ENCODE measurements at regions not wholly inside any gene's neighbourhood (a gene's known extent, or its start where the extent isn't known, plus 50 kb on each side); places are given as distances from the start of the nearest gene placed in this dataset.

GRCh38 chr14:31926652-31927347 is 150.3 kb upstream of the ARHGAP5 start:
- no peak overlapping the region for H3K9ac ChIP-seq (ENCODE audit: low read length)
- TF ChIP-seq EZH2phosphoT487 (conservative IDR thresholded peaks at IDR 0.05; ENCODE audit: low read length): no peak
- no peak for TF ChIP-seq CTCF (IDR thresholded peaks at IDR 0.05; ENCODE audit: insufficient read depth, low read length, poor library complexity, severe bottlenecking)
- no peaks in the 10 kb centered on the region for H3K36me3 ChIP-seq (ENCODE audit: low read length)
- H3F3A ChIP-seq (ENCODE audit: insufficient read depth): no peaks in the 10 kb centered on the region
- H3K4me2 ChIP-seq (ENCODE audit: low read depth, low read length, poor library complexity, severe bottlenecking): no peak overlapping the region
- no peaks in the 10 kb centered on the region for H3K27me3 ChIP-seq (ENCODE audit: low read length)
- no peaks in the 10 kb centered on the region for H3K9me3 ChIP-seq (ENCODE audit: insufficient read depth, low read length)
- no peaks in the 10 kb centered on the region for H3K79me2 ChIP-seq (ENCODE audit: insufficient read depth, low read length)
- no peaks in the 10 kb centered on the region for H3K9me2 ChIP-seq (replicated peaks; ENCODE audit: insufficient read depth, low read length)
- no peak overlapping the region for H2AFZ ChIP-seq (ENCODE audit: low read depth, low read length, severe bottlenecking)
- no peak overlapping the region for H3K4me3 ChIP-seq (ENCODE audit: insufficient read depth, low read length, poor library complexity, severe bottlenecking)
- no peaks in the 10 kb centered on the region for H4K20me1 ChIP-seq (ENCODE audit: low read depth, low read length)
- no peak overlapping the region for H3K27ac ChIP-seq (ENCODE audit: low read depth, low read length)

GRCh38 chr14:31927348-31927832 is 149.7 kb upstream of the ARHGAP5 start:
- TF ChIP-seq EZH2phosphoT487 (conservative IDR thresholded peaks at IDR 0.05; ENCODE audit: low read length) (no peak), CTCF (IDR thresholded peaks at IDR 0.05; ENCODE audit: insufficient read depth, low read length, poor library complexity, severe bottlenecking) (no peak)
- Histone ChIP-seq H3K9me3 (ENCODE audit: insufficient read depth, low read length) (no peaks in the 10 kb centered on the region), H2AFZ (ENCODE audit: low read depth, low read length, severe bottlenecking) (no peak overlapping the region), H3K4me2 (ENCODE audit: low read depth, low read length, poor library complexity, severe bottlenecking) (no peak overlapping the region), H3F3A (ENCODE audit: insufficient read depth) (no peaks in the 10 kb centered on the region), H3K9me2 (replicated peaks; ENCODE audit: insufficient read depth, low read length) (no peaks in the 10 kb centered on the region), H3K4me3 (ENCODE audit: insufficient read depth, low read length, poor library complexity, severe bottlenecking) (no peak overlapping the region), H4K20me1 (ENCODE audit: low read depth, low read length) (no peaks in the 10 kb centered on the region), H3K27me3 (ENCODE audit: low read length) (no peaks in the 10 kb centered on the region), H3K36me3 (ENCODE audit: low read length) (no peaks in the 10 kb centered on the region), H3K9ac (ENCODE audit: low read length) (no peak overlapping the region), H3K27ac (ENCODE audit: low read depth, low read length) (no peak overlapping the region), H3K79me2 (ENCODE audit: insufficient read depth, low read length) (no peaks in the 10 kb centered on the region)

- no peaks in the 10 kb centered on the region for H3F3A ChIP-seq (ENCODE audit: insufficient read depth)
- no peak overlapping the region for H3K9ac ChIP-seq (ENCODE audit: low read length)
- H3K4me3 ChIP-seq (ENCODE audit: insufficient read depth, low read length, poor library complexity, severe bottlenecking): no peak overlapping the region
- H2AFZ ChIP-seq (ENCODE audit: low read depth, low read length, severe bottlenecking): no peak overlapping the region
- H3K27ac ChIP-seq (ENCODE audit: low read depth, low read length): no peak overlapping the region
- no peaks in the 10 kb centered on the region for H3K9me3 ChIP-seq (ENCODE audit: insufficient read depth, low read length)
- TF ChIP-seq CTCF (IDR thresholded peaks at IDR 0.05; ENCODE audit: insufficient read depth, low read length, poor library complexity, severe bottlenecking) (no peak), EZH2phosphoT487 (conservative IDR thresholded peaks at IDR 0.05; ENCODE audit: low read length) (no peak)
- no peaks in the 10 kb centered on the region for H4K20me1 ChIP-seq (ENCODE audit: low read depth, low read length)
- H3K27me3 ChIP-seq (ENCODE audit: low read length): no peaks in the 10 kb centered on the region
- H3K4me2 ChIP-seq (ENCODE audit: low read depth, low read length, poor library complexity, severe bottlenecking): no peak overlapping the region
- no peaks in the 10 kb centered on the region for H3K36me3 ChIP-seq (ENCODE audit: low read length)
- no peaks in the 10 kb centered on the region for H3K79me2 ChIP-seq (ENCODE audit: insufficient read depth, low read length)
- no peaks in the 10 kb centered on the region for H3K9me2 ChIP-seq (replicated peaks; ENCODE audit: insufficient read depth, low read length)
Observed at GRCh38 chr14:31930070-31930469, 147.0 kb upstream of the ARHGAP5 start.

Measured in SU-DHL-6 (cell line).